Mucosa of rectum (tissue), 2 donors: ENCODE measurements at regions not wholly inside any gene's neighbourhood (a gene's known extent, or its start where the extent isn't known, plus 50 kb on each side); places are given as distances from the start of the nearest gene placed in this dataset.

ENCODE experiments used
- H3K27ac ChIP-seq, 2 donors: one replicate each; pipeline ENCODE4 v1.7.0; 2013; ENCODE audit warnings: inconsistent platforms in 2 of 2, low read depth in 2 of 2, low read length in 2 of 2
- H3K27me3 ChIP-seq, 2 donors: one replicate each; pipeline ENCODE4 v1.7.0; 2013; ENCODE audit warnings: low read length in 2 of 2; ENCODE audit not compliant: control insufficient read depth in 2 of 2, insufficient read depth in 2 of 2
- H3K36me3 ChIP-seq, 2 donors: one replicate each; pipeline ENCODE4 v1.7.0; 2013; ENCODE audit warnings: low read length in 2 of 2; ENCODE audit not compliant: control insufficient read depth in 2 of 2, insufficient read depth in 2 of 2
- H3K4me1 ChIP-seq, 2 donors: one replicate each; pipeline ENCODE4 v1.7.0; 2013; ENCODE audit warnings: low read length in 2 of 2, mild to moderate bottlenecking in 1 of 2; ENCODE audit not compliant: control insufficient read depth in 2 of 2, insufficient read depth in 2 of 2
- H3K4me3 ChIP-seq, 2 donors: one replicate each; pipeline ENCODE4 v1.7.0; 2013; ENCODE audit warnings: low read length in 2 of 2
- H3K9ac ChIP-seq, 2 donors: one replicate each; pipeline ENCODE4 v1.7.0; 2013; ENCODE audit warnings: low read length in 2 of 2, low read depth in 1 of 2, mild to moderate bottlenecking in 1 of 2
- H3K9me3 ChIP-seq, 2 donors: one replicate each; pipeline ENCODE4 v1.7.0; 2013; ENCODE audit warnings: low read length in 2 of 2; ENCODE audit not compliant: control insufficient read depth in 2 of 2
- donor health status: healthy.
- donor health status: Normal muscosa, but diverticular disease.

DNA sequence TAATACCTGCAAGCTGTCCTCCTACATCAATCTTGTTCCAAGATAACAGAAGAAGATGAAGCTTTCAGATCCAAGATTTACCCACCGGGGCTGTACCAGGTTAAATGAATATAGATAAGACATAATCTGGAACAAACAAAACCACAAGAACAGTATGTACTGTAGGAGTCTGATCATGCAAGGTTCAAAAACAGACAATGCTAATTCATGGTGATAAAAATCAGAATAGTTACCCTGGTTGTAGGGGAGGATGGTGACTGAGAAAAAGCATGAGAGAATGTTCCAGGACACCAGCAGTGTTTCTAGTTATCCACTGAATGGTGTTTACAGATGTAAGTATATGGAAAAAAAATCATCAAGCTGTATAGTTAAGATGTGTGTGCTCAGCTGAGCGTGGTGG, 211.6 kb upstream of the TBL1X start:
- Histone ChIP-seq H3K9me3 (no peaks in the 10 kb centered on the region), H3K4me1 (no peaks in the 10 kb centered on the region), H3K36me3 (no peaks in the 10 kb centered on the region), H3K27ac (no peak overlapping the region), H3K4me3 (no peak overlapping the region), H3K27me3 (no peaks in the 10 kb centered on the region), H3K9ac (no peak overlapping the region)

DNA sequence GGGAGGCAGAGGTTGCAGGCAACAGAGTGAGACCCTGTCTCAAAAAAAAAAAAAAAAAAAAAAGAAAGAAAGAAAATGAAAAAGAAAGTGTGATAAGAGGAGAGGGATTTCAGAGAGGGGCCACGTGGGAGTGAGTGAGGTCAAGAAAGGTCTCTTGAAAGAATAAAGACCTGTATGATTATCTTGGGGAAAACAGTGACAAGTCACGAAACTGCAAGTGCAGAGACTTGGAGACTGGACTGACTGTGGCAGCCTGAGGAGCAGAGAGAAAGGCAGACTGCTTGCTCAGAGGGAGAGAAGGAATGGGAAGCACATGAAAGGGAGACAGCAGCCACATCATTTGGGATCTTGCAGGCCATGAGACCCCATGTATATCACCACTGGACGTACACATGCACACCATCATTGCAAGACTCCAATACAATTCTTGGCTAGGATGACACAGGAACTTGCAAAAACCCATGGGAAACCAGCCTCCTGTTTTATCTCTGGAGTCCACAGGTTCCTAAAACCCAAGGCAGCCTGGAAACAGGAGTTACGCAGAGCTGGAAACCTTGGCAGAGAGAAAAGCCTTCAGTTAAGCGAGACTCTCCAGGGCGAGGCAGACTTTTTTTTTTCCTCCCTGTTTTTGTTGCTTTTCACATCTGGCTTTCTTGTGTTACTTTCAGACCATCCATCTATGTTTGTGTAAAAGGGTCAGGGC, 207.0 kb upstream of the TBL1X start:
- no peak overlapping the region for H3K9ac ChIP-seq
- no peak overlapping the region for H3K4me3 ChIP-seq
- H3K4me1 ChIP-seq, result no peaks in the 10 kb centered on the region
- H3K9me3 ChIP-seq, result no peaks in the 10 kb centered on the region
- no peaks in the 10 kb centered on the region for H3K36me3 ChIP-seq
- no peak overlapping the region for H3K27ac ChIP-seq
- H3K27me3 ChIP-seq, result no peaks in the 10 kb centered on the region

DNA sequence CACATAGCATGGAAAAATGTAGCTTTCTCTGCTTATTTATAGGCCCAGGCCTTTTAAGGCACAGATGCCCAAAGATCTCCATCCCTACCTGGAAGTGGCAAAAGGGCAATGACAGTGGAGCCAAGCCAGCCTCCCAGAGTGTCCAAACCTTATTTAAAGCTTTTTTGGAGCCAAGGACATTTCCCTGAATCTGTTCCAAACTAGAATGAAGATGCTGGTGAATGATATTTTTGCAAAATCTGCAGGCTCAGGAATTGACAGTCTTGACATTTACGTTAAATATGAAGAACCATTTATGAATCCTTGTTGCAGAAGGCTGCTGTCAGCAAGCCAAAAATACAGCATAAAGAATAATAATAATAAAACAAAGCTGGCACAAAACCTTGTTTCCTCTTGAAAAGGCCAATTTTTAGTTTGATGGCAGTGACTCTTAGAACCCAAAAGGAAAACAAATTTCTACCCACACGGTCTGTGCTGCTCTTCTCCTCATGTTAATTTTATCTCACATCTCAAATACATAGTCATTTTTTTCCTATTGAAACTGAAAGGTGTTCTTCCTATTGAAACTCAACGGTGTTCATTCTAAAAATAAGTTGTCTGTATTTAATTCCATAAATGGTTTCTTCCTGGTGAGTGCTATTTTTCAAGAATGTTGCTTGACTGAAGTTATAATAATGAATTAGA, 206.3 kb upstream of the TBL1X start:
- Histone ChIP-seq H3K4me3 (no peak overlapping the region), H3K9me3 (no peaks in the 10 kb centered on the region), H3K27ac (no peak overlapping the region), H3K9ac (no peak overlapping the region), H3K36me3 (no peaks in the 10 kb centered on the region), H3K4me1 (no peaks in the 10 kb centered on the region), H3K27me3 (no peaks in the 10 kb centered on the region)

DNA sequence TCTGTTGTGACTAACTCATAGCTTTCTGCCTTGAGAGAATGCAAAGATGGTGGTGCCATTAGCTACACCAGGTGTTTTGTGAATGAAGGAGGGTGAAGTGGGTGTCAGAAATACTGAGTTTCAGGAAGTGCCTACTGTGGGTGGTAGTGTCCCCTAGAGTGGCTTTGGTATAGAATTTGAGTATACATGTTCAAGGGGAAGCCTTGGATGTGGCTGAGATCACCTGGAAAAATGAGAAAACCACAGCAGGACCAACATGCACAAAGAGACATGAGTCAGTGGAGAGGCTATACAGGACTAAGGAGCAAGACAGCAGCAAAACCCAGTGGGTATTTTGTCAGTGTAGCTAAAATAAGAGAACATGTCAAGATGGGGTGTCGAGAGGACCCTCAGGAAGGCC, 204.3 kb upstream of the TBL1X start:
- H3K27me3 ChIP-seq, result no peaks in the 10 kb centered on the region
- no peak overlapping the region for H3K4me3 ChIP-seq
- H3K9ac ChIP-seq, result no peak overlapping the region
- no peak overlapping the region for H3K27ac ChIP-seq
- no peaks in the 10 kb centered on the region for H3K9me3 ChIP-seq
- no peaks in the 10 kb centered on the region for H3K36me3 ChIP-seq
- no peaks in the 10 kb centered on the region for H3K4me1 ChIP-seq

DNA sequence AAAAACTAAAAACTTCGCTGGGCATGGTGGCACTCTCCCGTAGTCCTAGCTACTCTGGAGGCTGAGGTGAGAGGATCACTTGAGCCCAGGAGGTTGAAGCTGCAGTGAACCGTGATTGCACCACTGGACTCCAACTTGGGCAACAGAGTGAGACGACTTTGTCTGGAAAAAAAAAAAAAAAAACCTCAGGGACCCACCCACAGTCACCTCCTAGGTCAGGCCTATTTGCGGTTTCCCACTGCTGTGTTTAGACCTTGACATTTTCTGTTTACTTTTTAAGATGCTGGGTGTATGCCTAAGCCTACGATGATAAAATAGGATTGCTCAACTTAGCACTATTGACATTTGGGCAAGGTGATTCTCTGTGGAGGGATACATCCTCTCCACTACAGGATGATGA, 197.4 kb upstream of the TBL1X start:
- Histone ChIP-seq H3K4me1 (no peaks in the 10 kb centered on the region), H3K27ac (no peak overlapping the region)

DNA sequence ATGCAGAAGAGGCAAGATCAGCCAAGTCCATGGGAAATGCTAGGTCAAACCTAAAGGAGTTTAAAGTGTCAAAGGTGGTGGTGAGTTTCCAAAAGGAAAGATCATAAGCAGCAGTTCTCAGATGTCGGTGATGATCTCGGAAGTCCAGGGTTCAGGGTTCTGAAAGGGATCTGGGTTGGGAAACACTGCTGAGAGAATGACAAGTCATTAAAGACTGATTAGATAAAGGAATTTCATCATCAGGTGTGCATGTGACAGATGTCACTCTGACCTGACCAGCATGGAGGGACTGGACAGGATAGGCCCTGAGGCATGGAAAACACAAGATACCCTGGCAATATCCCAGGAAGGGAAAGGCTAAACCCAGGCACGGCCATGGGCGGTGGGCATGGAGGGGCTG, 195.7 kb upstream of the TBL1X start:
- H3K9ac ChIP-seq, result no peak overlapping the region
- H3K27ac ChIP-seq, result no peak overlapping the region
- H3K9me3 ChIP-seq, result no peaks in the 10 kb centered on the region
- no peaks in the 10 kb centered on the region for H3K4me1 ChIP-seq
- no peaks in the 10 kb centered on the region for H3K27me3 ChIP-seq
- H3K4me3 ChIP-seq, result no peak overlapping the region
- H3K36me3 ChIP-seq, result no peaks in the 10 kb centered on the region

More for the DNA sequence above, 197.4 kb upstream of the TBL1X start:
- Histone ChIP-seq H3K9me3 (no peaks in the 10 kb centered on the region), H3K36me3 (no peaks in the 10 kb centered on the region), H3K4me3 (no peak overlapping the region), H3K27me3 (no peaks in the 10 kb centered on the region), H3K9ac (no peak overlapping the region)

DNA sequence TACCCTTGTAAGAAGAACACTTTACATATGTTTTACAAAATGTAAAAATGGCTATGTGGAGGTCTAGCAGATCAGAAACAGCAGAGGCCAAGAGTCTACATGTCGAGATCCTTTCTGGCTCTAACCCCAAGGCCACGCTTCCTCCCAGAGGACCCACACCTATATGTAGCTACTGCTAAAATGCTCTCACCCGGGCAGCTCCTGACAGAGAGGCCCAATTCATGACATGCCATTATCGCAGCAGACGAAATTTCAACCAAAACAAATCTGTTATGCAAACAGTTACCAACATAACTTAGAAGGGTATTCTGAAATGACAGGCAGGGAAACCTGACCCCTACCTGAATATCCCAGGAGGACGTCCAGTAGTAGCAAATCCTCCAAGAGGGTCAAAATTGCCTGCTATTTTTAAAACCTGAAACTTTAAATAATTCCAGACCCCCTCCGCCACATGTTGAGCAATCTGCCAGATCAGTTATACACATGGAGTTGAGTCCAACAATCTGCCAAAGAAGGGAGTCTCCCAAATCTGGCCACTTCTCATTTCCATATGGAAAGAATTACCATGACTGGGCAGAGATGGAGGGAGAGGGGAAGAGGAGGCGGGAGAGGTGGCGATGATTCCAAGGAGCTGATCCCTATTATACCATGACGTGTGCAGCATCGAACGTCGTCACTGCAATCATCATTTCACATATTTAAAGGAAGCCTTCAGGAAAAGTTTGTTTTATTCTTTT, 192.9 kb upstream of the TBL1X start:
- H3K4me1 ChIP-seq, result no peaks in the 10 kb centered on the region
- H3K9ac ChIP-seq, result no peak overlapping the region
- H3K36me3 ChIP-seq, result no peaks in the 10 kb centered on the region
- H3K27me3 ChIP-seq, result no peaks in the 10 kb centered on the region
- H3K27ac ChIP-seq, result no peak overlapping the region
- H3K9me3 ChIP-seq, result no peaks in the 10 kb centered on the region
- no peak overlapping the region for H3K4me3 ChIP-seq

DNA sequence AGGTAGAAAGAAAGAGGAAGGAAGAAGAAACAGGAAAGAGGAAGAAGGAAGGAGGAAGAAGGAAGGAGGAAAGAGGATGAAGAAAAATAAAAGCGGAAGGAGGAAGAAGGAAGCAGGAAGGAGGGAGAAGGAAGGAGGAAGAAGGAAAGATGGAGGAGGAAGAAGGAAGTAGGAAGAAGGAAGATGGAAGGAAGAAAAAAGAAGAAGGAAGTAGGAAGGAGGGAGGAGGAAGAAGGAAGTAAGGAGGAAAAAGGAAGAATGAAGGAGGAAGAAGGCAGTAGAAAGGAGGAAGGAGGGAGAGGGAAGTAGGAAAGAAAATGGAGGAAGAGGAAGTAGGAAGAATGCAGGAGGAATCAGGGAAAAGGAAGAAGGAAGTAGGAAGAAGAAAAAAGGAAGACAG, 191.1 kb upstream of the TBL1X start:
- Histone ChIP-seq H3K4me3 (no peak overlapping the region), H3K4me1 (no peaks in the 10 kb centered on the region), H3K36me3 (no peaks in the 10 kb centered on the region), H3K9me3 (no peaks in the 10 kb centered on the region), H3K9ac (no peak overlapping the region), H3K27me3 (no peaks in the 10 kb centered on the region), H3K27ac (no peak overlapping the region)

DNA sequence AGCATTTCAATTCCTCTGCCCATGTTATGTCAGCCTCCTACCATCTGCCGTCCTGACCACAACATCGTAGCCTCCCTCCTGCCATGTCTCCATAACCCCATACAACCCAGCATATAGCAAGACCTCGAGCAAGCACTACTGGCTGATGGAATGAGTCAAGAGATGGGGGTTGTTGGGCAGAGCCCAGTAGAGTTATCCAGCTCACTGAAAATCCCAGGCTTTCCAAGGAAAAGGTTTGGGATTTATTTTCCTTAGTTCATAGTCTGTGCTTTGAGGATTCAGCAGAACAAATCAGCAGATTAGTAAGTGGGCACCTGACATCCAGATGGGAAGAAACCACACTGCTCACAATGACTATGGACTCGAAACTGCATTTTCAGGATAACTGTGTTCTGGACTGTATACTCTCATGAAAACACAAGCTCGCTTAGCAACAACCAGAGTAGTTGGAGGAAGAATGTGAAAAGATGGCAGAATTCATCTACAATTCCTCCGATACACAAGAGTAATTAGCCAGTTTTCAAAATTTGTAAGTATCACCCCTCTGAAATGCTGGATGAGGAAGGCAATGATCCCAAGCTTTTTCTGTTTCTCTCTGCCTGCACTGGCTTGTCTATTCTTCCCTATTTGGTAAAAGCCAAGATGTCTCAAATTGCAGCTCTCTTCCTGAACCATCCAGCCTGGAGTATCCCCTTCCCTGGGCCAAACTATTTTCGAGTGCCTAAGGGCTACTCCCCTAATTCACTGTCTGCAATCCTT, 186.2 kb upstream of the TBL1X start:
- Histone ChIP-seq H3K36me3 (no peaks in the 10 kb centered on the region), H3K9me3 (no peaks in the 10 kb centered on the region), H3K27me3 (no peaks in the 10 kb centered on the region), H3K27ac (peak overlapping the region; percentile 10 to 24), H3K4me3 (no peak overlapping the region), H3K9ac (no peak overlapping the region), H3K4me1 (no peaks in the 10 kb centered on the region)

DNA sequence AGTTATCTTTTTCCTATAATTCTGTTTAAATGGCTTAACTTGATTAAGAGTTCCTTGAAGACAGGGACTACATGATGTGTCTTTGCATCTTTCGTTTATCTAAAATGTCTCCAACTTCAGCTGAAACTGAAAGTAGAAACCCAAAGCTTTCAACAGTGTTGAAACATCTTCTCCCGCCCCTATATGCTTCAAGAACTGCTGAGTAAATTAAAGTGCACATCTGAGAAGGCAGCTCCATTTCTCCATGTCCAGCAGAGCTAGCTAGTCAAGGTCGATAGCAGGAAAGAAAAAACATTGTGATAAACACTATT, 185.7 kb upstream of the TBL1X start:
- Histone ChIP-seq H3K4me1 (no peaks in the 10 kb centered on the region), H3K36me3 (no peaks in the 10 kb centered on the region), H3K9ac (no peak overlapping the region), H3K9me3 (no peaks in the 10 kb centered on the region), H3K27me3 (no peaks in the 10 kb centered on the region), H3K4me3 (no peak overlapping the region), H3K27ac (peak overlapping the region; percentile 10 to 24)
